Endothelial cell (in vitro differentiated cells): ENCODE measurements at regions not wholly inside any gene's neighbourhood (a gene's known extent, or its start where the extent isn't known, plus 50 kb on each side); places are given as distances from the start of the nearest gene placed in this dataset.

Source experiments
- DNase-seq: peaks from one replicate; pipeline ENCODE4 v3.0.0; 2021; ENCODE audit warnings: low spot score
- H3K27ac Mint-ChIP-seq: one replicate; pipeline ENCODE4 v1.8.0; 2021; ENCODE audit warnings: mixed read lengths, inconsistent platforms; ENCODE audit not compliant: unreplicated experiment
- H3K27me3 Mint-ChIP-seq: one replicate; pipeline ENCODE4 v1.8.0; 2021; ENCODE audit warnings: mild to moderate bottlenecking, moderate library complexity, mixed read lengths, inconsistent platforms; ENCODE audit not compliant: unreplicated experiment
- H3K36me3 Mint-ChIP-seq: one replicate; pipeline ENCODE4 v1.8.0; 2021; ENCODE audit warnings: mild to moderate bottlenecking, low read depth, mixed read lengths, inconsistent platforms; ENCODE audit not compliant: unreplicated experiment
- H3K4me1 Mint-ChIP-seq: one replicate; pipeline ENCODE4 v1.8.0; 2021; ENCODE audit warnings: mild to moderate bottlenecking, mixed read lengths, inconsistent platforms; ENCODE audit not compliant: unreplicated experiment
- H3K4me3 Mint-ChIP-seq: one replicate; pipeline ENCODE4 v1.8.0; 2021; ENCODE audit warnings: mild to moderate bottlenecking, mixed read lengths, inconsistent platforms; ENCODE audit not compliant: unreplicated experiment
- H3K9me3 Mint-ChIP-seq: one replicate; pipeline ENCODE4 v1.8.0; 2021; ENCODE audit warnings: mixed read lengths, inconsistent platforms; ENCODE audit not compliant: unreplicated experiment
- TF ChIP-seq, protein P1 (sequence below): fragments of 200-600 bp; sonication (generic); IDR thresholded peaks from one replicate; pipeline ENCODE4 v1.5.0; 2021; ENCODE audit warnings: antibody characterized with exemption; ENCODE audit not compliant: unreplicated experiment

DNA sequence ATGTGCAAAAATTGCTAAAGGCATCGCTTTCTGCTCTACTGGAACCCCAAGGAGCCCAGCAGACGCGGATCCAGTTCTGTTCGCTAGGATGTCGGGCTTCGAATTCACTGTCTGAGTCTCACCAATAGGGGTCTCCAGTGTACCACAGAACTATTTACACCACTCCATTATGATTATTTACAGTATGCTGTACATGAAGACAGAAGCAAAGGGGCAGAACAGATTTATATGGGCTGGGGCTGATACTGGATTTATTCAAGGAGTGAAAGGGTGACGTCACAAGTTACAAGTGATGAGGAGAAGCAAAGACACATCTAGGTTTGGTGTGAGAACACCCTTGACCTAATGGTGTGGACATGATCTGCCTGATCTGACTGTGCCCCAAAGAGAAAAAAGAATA is 185.3 kb upstream of the ATP5MC3 start:
- Mint-ChIP-seq H3K4me3 (no peak overlapping the region), H3K9me3 (no peaks in the 10 kb centered on the region), H3K4me1 (no peaks in the 10 kb centered on the region), H3K27me3 (no peaks in the 10 kb centered on the region), H3K36me3 (no peaks in the 10 kb centered on the region), H3K27ac (no peak overlapping the region)
- DNase-seq = peak; percentile 60
- TF ChIP-seq, protein P1, sequence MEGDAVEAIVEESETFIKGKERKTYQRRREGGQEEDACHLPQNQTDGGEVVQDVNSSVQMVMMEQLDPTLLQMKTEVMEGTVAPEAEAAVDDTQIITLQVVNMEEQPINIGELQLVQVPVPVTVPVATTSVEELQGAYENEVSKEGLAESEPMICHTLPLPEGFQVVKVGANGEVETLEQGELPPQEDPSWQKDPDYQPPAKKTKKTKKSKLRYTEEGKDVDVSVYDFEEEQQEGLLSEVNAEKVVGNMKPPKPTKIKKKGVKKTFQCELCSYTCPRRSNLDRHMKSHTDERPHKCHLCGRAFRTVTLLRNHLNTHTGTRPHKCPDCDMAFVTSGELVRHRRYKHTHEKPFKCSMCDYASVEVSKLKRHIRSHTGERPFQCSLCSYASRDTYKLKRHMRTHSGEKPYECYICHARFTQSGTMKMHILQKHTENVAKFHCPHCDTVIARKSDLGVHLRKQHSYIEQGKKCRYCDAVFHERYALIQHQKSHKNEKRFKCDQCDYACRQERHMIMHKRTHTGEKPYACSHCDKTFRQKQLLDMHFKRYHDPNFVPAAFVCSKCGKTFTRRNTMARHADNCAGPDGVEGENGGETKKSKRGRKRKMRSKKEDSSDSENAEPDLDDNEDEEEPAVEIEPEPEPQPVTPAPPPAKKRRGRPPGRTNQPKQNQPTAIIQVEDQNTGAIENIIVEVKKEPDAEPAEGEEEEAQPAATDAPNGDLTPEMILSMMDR = peak; percentile 63

DNA sequence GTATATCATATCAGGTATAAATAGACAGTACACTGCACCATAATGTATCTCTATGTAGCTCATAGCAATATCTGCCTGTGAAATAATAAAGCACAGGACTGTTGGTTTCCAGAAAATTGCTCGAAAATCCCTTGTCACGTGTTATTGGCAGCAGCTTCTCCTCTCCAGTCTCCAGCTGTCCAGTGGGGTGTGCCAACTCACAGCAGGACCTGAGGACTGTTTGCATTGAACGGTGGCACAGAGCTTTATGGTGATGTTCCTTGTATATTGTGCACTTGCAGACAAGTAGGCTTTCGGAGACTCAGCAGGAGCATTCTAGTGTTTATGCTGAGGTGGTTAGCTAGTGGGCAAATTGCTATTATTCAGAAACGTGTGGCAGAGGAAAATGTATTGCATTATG is 182.2 kb upstream of the ATP5MC3 start:
- Mint-ChIP-seq H3K9me3 (no peaks in the 10 kb centered on the region), H3K27me3 (no peaks in the 10 kb centered on the region), H3K4me3 (no peak overlapping the region), H3K27ac (no peak overlapping the region), H3K4me1 (no peaks in the 10 kb centered on the region), H3K36me3 (no peaks in the 10 kb centered on the region)
- TF ChIP-seq, protein P1 = no peak
- DNase-seq = no peak

DNA sequence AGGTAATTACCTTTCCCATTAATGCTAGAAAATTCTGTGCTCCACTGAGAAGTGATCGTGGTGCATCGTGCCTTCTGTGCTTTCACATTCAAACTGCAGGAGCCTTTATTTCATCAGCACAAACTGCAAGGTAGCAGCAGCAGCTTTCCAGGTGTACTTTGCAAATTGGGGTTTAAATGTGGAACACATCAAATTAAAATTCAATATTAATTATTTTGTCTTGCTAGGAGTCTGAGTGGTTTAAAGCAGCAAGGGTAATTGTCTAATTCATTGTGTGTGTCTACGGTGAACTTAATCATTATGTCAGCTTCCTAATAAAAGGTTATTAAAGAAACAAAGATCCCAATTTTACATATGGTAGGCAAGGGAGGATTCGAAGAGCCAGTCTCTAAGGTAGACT is 180.8 kb upstream of the ATP5MC3 start:
- Mint-ChIP-seq H3K27me3 (no peaks in the 10 kb centered on the region), H3K36me3 (no peaks in the 10 kb centered on the region), H3K9me3 (no peaks in the 10 kb centered on the region), H3K27ac (no peak overlapping the region), H3K4me1 (no peaks in the 10 kb centered on the region), H3K4me3 (no peak overlapping the region)
- TF ChIP-seq, protein P1 = no peak
- DNase-seq = no peak

DNA sequence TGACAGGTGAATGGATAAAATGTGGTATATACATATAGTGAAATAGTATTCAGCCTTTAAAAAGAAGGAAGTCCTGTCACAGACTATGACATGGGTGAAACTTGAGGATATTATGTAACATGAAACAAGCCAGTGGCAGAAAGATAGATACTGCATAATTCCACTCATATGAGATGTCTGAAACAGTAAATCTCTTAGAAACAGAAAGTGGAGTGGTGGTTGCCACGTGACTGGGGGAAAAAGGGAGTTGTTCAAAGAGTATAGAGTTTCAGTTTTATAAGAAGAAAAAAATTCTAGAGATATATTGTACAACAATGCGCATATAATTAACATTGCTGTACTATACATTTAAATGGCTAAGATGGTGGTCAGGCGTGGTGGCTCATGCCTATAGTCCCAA is 178.2 kb upstream of the ATP5MC3 start:
- no peaks in the 10 kb centered on the region for H3K36me3 Mint-ChIP-seq
- TF ChIP-seq, protein P1 = no peak
- no peaks in the 10 kb centered on the region for H3K4me1 Mint-ChIP-seq
- DNase-seq = no peak
- no peaks in the 10 kb centered on the region for H3K9me3 Mint-ChIP-seq
- peaks cover 2% of the 10 kb centered on the region for H3K27me3 Mint-ChIP-seq
- no peak overlapping the region for H3K4me3 Mint-ChIP-seq
- no peak overlapping the region for H3K27ac Mint-ChIP-seq

DNA sequence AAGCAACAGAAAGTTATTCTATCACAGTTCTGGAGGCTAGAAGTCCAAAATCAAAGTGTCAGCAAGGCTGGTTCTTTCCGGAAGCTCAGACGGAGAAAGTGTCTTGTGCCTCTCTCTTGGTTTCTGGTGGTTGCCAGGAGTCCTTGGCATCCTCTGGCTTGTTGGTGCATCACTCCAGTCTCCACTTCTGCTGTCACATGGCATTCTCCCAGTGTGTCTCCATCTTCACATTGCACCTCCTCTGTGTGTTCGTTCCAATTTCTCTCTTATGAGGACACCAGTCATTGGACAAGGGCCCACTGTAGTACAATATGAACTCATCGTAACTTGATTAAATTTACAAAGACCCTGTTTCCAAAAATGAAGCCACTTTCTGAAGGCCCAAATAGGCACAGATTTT is 175.4 kb upstream of the ATP5MC3 start:
- Mint-ChIP-seq H3K4me3 (no peak overlapping the region), H3K27me3 (peaks cover 2% of the 10 kb centered on the region), H3K9me3 (no peaks in the 10 kb centered on the region), H3K4me1 (no peaks in the 10 kb centered on the region), H3K36me3 (no peaks in the 10 kb centered on the region), H3K27ac (no peak overlapping the region)
- TF ChIP-seq, protein P1 = no peak
- DNase-seq = no peak
